DND-41 (cell line): ENCODE measurements at regions not wholly inside any gene's neighbourhood (a gene's known extent, or its start where the extent isn't known, plus 50 kb on each side); places are given as distances from the start of the nearest gene placed in this dataset.

ENCODE experiments used
- ATAC-seq: fragments of 200-7000 bp; cut with Tn5 transposase; 3 replicates; pipeline ENCODE4 v1.9.1; 2021; ENCODE audit warnings: low read depth; ENCODE audit not compliant: insufficient read depth
- DNase-seq: peaks from one replicate; pipeline ENCODE4 v3.0.0-alpha.2; 2020
- H2AFZ ChIP-seq: 2 replicates; pipeline ENCODE4 v1.6.0; 2012; ENCODE audit warnings: low read depth, low read length
- H3K27ac ChIP-seq: 2 replicates; pipeline ENCODE4 v1.5.1; 2012; ENCODE audit warnings: low read length, inconsistent platforms
- H3K27me3 ChIP-seq: fragments of 200-600 bp; sonication (generic); 2 replicates; pipeline ENCODE4 v1.6.0; 2012; ENCODE audit warnings: low read length, mild to moderate bottlenecking, inconsistent platforms; ENCODE audit not compliant: insufficient read depth, poor library complexity
- H3K36me3 ChIP-seq: 2 replicates; pipeline ENCODE4 v1.5.1; 2012; ENCODE audit warnings: low read length, inconsistent platforms; ENCODE audit not compliant: insufficient read depth
- H3K4me1 ChIP-seq: 2 replicates; pipeline ENCODE4 v1.5.1; 2012; ENCODE audit warnings: mild to moderate bottlenecking, low read length; ENCODE audit not compliant: insufficient read depth
- H3K4me2 ChIP-seq: 2 replicates; pipeline ENCODE4 v1.6.0; 2012; ENCODE audit warnings: mild to moderate bottlenecking, moderate library complexity, low read length, inconsistent platforms; ENCODE audit not compliant: insufficient read depth
- H3K4me3 ChIP-seq, 2 experiments: fragments of 200-600 bp in 1 of 2; shearing (Covaris generic) in 1 of 2; 2 replicates each; pipeline ENCODE4 v1.5.1; 2012 to 2016; ENCODE audit warnings: inconsistent platforms in 2 of 2, low read length in 2 of 2, mild to moderate bottlenecking in 2 of 2, low read depth in 1 of 2, moderate library complexity in 1 of 2
- H3K79me2 ChIP-seq: 2 replicates; pipeline ENCODE4 v1.6.0; 2012; ENCODE audit warnings: low read length, inconsistent platforms; ENCODE audit not compliant: insufficient read depth
- H3K9ac ChIP-seq: 2 replicates; pipeline ENCODE4 v1.6.0; 2012; ENCODE audit warnings: low read depth, mild to moderate bottlenecking, inconsistent platforms, low read length, moderate library complexity
- H3K9me3 ChIP-seq: 2 replicates; pipeline ENCODE4 v1.5.1; 2012; ENCODE audit warnings: low read length, moderate library complexity, mild to moderate bottlenecking, inconsistent platforms; ENCODE audit not compliant: insufficient read depth, severe bottlenecking
- H4K20me1 ChIP-seq: 2 replicates; pipeline ENCODE4 v1.6.0; 2012; ENCODE audit warnings: low read length; ENCODE audit not compliant: insufficient read depth
- EZH2 ChIP-seq: IDR thresholded peaks from 3 replicates; pipeline ENCODE4 v1.6.1; 2012; ENCODE audit warnings: borderline replicate concordance, low read depth, mild to moderate bottlenecking, moderate library complexity, low read length, inconsistent platforms; ENCODE audit not compliant: severe bottlenecking
- TF ChIP-seq, protein P1 (sequence below): IDR thresholded peaks from 2 replicates; pipeline ENCODE4 v1.5.1; 2012; ENCODE audit warnings: borderline replicate concordance, low read length, moderate library complexity, mild to moderate bottlenecking; ENCODE audit not compliant: poor library complexity, severe bottlenecking; ENCODE audit errors: extremely low read depth

DNA sequence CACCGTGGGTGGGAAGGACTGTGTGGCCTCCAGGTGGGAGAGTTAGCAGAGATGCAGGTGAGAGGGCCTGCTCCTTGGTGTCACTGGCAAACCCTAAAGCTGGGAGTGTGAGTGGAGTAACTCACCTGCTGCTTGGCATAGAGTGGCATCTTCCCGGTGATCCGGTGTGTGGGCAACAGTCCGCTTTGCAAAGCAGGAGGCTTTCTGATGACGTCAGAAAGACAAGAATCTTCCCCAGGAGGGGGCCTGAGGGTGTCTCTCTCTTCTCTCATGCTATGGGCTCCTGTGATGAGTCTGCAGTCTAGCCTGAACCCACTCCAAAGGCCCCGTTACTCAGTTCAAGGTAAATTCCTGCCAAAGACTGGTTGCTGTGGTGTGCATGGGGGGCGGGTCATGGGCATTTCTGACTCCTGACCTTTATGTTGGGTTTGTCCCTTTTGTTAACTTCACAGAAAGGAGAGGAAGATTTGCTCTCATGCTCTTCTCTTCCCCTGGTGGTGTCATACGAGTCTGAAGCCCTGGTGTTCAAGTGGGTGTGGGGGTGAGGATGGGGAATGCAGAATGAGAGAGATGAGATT, 187.9 kb downstream of the GATA3 start:
- Histone ChIP-seq H3K79me2 (no peaks in the 10 kb centered on the region), H2AFZ (no peak overlapping the region), H3K27ac (peak overlapping the region; percentile 59), H3K9me3 (peaks cover 10% of the 10 kb centered on the region), H3K9ac (no peak overlapping the region), H3K4me1 (peaks cover 64% of the 10 kb centered on the region), H3K4me2 (no peak overlapping the region), H3K27me3 (no peaks in the 10 kb centered on the region), H4K20me1 (no peaks in the 10 kb centered on the region), H3K36me3 (no peaks in the 10 kb centered on the region; the same call in 1 of the 2 replicates), H3K4me3 (no peak overlapping the region)
- TF ChIP-seq EZH2 = no peak
- TF ChIP-seq, protein P1, sequence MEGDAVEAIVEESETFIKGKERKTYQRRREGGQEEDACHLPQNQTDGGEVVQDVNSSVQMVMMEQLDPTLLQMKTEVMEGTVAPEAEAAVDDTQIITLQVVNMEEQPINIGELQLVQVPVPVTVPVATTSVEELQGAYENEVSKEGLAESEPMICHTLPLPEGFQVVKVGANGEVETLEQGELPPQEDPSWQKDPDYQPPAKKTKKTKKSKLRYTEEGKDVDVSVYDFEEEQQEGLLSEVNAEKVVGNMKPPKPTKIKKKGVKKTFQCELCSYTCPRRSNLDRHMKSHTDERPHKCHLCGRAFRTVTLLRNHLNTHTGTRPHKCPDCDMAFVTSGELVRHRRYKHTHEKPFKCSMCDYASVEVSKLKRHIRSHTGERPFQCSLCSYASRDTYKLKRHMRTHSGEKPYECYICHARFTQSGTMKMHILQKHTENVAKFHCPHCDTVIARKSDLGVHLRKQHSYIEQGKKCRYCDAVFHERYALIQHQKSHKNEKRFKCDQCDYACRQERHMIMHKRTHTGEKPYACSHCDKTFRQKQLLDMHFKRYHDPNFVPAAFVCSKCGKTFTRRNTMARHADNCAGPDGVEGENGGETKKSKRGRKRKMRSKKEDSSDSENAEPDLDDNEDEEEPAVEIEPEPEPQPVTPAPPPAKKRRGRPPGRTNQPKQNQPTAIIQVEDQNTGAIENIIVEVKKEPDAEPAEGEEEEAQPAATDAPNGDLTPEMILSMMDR = peak; percentile 11
- no peak for ATAC-seq
- DNase-seq = no peak

DNA sequence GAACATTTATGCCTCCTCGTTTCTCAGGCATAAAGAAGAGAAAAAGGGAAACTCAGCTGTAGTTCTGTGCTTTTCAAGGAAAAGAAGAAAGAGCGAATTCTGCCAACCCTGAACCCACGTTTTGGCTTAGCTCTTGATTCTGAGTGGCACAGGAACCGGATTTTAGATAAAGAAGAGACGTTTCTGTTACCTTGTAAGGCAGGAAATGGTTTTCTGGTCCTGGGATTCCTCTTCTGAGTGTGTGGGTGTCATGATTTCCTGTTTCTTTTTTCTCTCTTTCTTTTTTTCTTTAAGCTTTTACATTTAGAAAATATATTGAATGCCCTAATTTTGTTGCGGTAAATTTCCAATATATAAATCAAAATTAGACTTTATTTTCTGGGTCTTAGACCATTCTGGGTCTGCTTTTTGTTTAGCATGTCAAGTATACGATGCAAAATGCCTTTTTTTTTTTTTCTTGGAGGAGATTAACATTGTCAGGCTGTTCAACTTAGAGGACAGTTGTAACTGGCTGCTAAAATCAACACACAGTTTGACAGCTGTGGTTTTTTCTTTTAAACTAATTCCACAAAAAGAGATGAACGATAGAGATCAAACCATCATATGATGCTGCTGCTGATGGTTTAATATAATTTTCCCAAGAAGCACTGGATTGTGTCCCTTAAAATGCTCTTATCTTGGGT, 190.8 kb downstream of the GATA3 start:
- Histone ChIP-seq H3K4me1 (peaks cover 59% of the 10 kb centered on the region), H3K4me3 (peak overlapping the region in 1 of 2 experiments; percentile 47; a peak in 2 of 4 replicates), H3K9ac (peak overlapping the region; percentile 55), H3K27ac (peak overlapping the region; percentile 100), H3K4me2 (peak overlapping the region; percentile 67), H4K20me1 (no peaks in the 10 kb centered on the region), H3K36me3 (no peaks in the 10 kb centered on the region; the same call in 1 of the 2 replicates), H3K27me3 (no peaks in the 10 kb centered on the region), H3K79me2 (no peaks in the 10 kb centered on the region), H3K9me3 (peaks cover 16% of the 10 kb centered on the region), H2AFZ (peak overlapping the region; percentile 55; the same call in 1 of the 2 replicates)
- TF ChIP-seq EZH2 = no peak
- TF ChIP-seq, protein P1 = no peak
- peak; percentile 86 for ATAC-seq
- peak; percentile 69 for DNase-seq

DNA sequence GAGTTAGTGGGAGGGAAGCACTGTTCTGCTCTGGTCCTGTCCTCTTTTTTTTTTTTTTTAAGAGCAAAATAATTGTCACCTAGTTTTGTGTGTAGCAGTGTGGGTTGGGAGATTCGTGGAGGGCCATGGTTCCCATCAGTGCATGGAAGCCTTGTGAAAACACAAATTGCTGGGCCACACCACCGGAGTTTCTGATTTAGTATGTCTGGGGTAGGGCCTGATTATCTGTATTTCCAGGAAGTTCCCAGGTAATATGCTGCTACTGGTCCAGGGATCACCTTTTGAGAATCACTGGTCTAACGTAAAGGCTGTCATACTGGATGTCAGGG, 191.3 kb downstream of the GATA3 start:
- Histone ChIP-seq H3K79me2 (no peaks in the 10 kb centered on the region), H4K20me1 (no peaks in the 10 kb centered on the region), H3K4me3 (peak overlapping the region in 1 of 2 experiments; percentile 46; a peak in 2 of 4 replicates), H3K36me3 (no peaks in the 10 kb centered on the region; the same call in 1 of the 2 replicates), H3K4me1 (peaks cover 59% of the 10 kb centered on the region), H2AFZ (peak overlapping the region; percentile 51), H3K9ac (peak overlapping the region; percentile 55), H3K9me3 (peaks cover 16% of the 10 kb centered on the region), H3K27ac (peak overlapping the region; percentile 100), H3K27me3 (no peaks in the 10 kb centered on the region), H3K4me2 (peak overlapping the region; percentile 67)
- DNase-seq (peak; percentile 62), ATAC-seq (peak; percentile 64)
- TF ChIP-seq EZH2 = no peak
- TF ChIP-seq, protein P1 = no peak
